H1 (cell line): ENCODE measurements at regions not wholly inside any gene's neighbourhood (a gene's known extent, or its start where the extent isn't known, plus 50 kb on each side); places are given as distances from the start of the nearest gene placed in this dataset.

ENCODE experiments used
- CHD1 ChIP-seq: IDR thresholded peaks from 2 replicates; pipeline ENCODE4 v1.6.1; 2012; ENCODE audit warnings: low read depth, low read length, improper control_type of control experiment
- CHD7 ChIP-seq: fragments of 300-600 bp; sonication (generic); IDR thresholded peaks from 2 replicates; pipeline ENCODE4 v1.7.1; 2012; ENCODE audit warnings: low read length, moderate library complexity, mild to moderate bottlenecking, inconsistent platforms; ENCODE audit not compliant: insufficient replicate concordance
- E2F6 ChIP-seq: IDR thresholded peaks from 2 replicates; pipeline ENCODE4 v1.6.1; 2012; ENCODE audit warnings: inconsistent platforms
- EZH2 ChIP-seq: fragments of 200-600 bp; sonication (generic); IDR thresholded peaks from 2 replicates; pipeline ENCODE4 v1.7.1; 2012; ENCODE audit warnings: low read depth, mild to moderate bottlenecking, moderate library complexity, low read length, inconsistent platforms; ENCODE audit not compliant: severe bottlenecking
- KDM4A ChIP-seq: IDR thresholded peaks from one replicate; pipeline ENCODE4 v1.7.1; 2012; ENCODE audit warnings: low read depth, mild to moderate bottlenecking, moderate library complexity, low read length, inconsistent platforms; ENCODE audit not compliant: severe bottlenecking
- MAFK ChIP-seq: IDR thresholded peaks from 2 replicates; pipeline ENCODE4 v1.6.1; 2012; ENCODE audit warnings: low read depth, mild to moderate bottlenecking, improper control_type of control experiment, low read length
- MAX ChIP-seq: IDR thresholded peaks from 2 replicates; pipeline ENCODE4 v1.6.1; 2012; ENCODE audit warnings: inconsistent platforms
- RAD21 ChIP-seq, 2 experiments: IDR thresholded peaks in 1 of 2; conservative IDR thresholded peaks in 1 of 2; 2 replicates each; pipeline ENCODE4 v1.6.1; 2011; ENCODE audit warnings: low read depth in 2 of 2, low read length in 2 of 2, improper control_type of control experiment in 1 of 2, inconsistent platforms in 1 of 2, mild to moderate bottlenecking in 1 of 2, moderate library complexity in 1 of 2
- SP1 ChIP-seq: IDR thresholded peaks from 2 replicates; pipeline ENCODE4 v1.6.1; 2011; ENCODE audit warnings: low read depth, low read length
- SRF ChIP-seq: IDR thresholded peaks from 2 replicates; pipeline ENCODE4 v1.6.1; 2011; ENCODE audit warnings: mild to moderate bottlenecking, low read depth, low read length, moderate library complexity
- TAF1 ChIP-seq: IDR thresholded peaks from 2 replicates; pipeline ENCODE4 v1.6.1; 2011; ENCODE audit warnings: mild to moderate bottlenecking, low read depth, low read length
- YY1 ChIP-seq: IDR thresholded peaks from 2 replicates; pipeline ENCODE4 v1.6.1; 2011; ENCODE audit warnings: low read depth, mild to moderate bottlenecking, low read length

- TF ChIP-seq CHD7 (no peak), E2F6 (no peak), RAD21 (IDR thresholded peaks at IDR 0.05 in 1 of 2, conservative IDR thresholded peaks at IDR 0.05 in 1 of 2; ENCODE audit: low read depth in 2 of 2, low read length in 2 of 2) (no peak), SP1 (no peak), YY1 (no peak), KDM4A (no peak), MAFK (no peak), CHD1 (no peak), EZH2 (no peak), MAX (no peak), SRF (no peak), TAF1 (no peak)
Observed at GRCh38 chr3:164465172-164465571, 613.1 kb downstream of the SI start (continued).
